K562 (cell line): ENCODE measurements at regions not wholly inside any gene's neighbourhood (a gene's known extent, or its start where the extent isn't known, plus 50 kb on each side); places are given as distances from the start of the nearest gene placed in this dataset.

Source experiments
- CHCHD3 ChIP-seq: fragments of 250-450 bp; sonication (Bioruptor Pico); IDR thresholded peaks from 2 replicates; pipeline ENCODE4 v2.1.2; 2022; ENCODE audit warnings: mild to moderate bottlenecking
- E2F5 ChIP-seq: sonication (generic); formaldehyde crosslinking; IDR thresholded peaks from 2 replicates; pipeline ENCODE4 v1.8.0; 2022; ENCODE audit warnings: mild to moderate bottlenecking, missing genetic modification reagents
- SNAPC5 ChIP-seq: fragments of 250-450 bp; sonication (Bioruptor Pico); IDR thresholded peaks from 2 replicates; pipeline ENCODE4 v1.8.0; 2021; ENCODE audit warnings: moderate library complexity, mild to moderate bottlenecking, inconsistent platforms
- TSHZ1 ChIP-seq: fragments of 250-450 bp; sonication (Bioruptor Pico); IDR thresholded peaks from 2 replicates; pipeline ENCODE4 v1.4.0; 2020; ENCODE audit warnings: mild to moderate bottlenecking, moderate library complexity
- ZBTB7A ChIP-seq: IDR thresholded peaks from 2 replicates; pipeline ENCODE4 v1.6.1; 2011; ENCODE audit warnings: low read depth, mild to moderate bottlenecking, low read length, moderate library complexity, borderline replicate concordance; ENCODE audit not compliant: control insufficient read depth
- ZNF197 ChIP-seq: fragments of 200-800 bp; sonication (Bioruptor generic); IDR thresholded peaks from 2 replicates; pipeline ENCODE4 v1.6.1; 2016; ENCODE audit warnings: low read depth, missing genetic modification characterization, missing compliant biosample characterization
- TF ChIP-seq, protein P1 (sequence below), 2 experiments: fragments of 450-650 bp in 1 of 2; sonication (generic) in 1 of 2; formaldehyde crosslinking in 1 of 2; IDR thresholded peaks; 2 replicates each; pipeline versions ENCODE4 v1.7.1 to v1.9.0; 2016 to 2022; ENCODE audit warnings: inconsistent platforms in 1 of 2, mild to moderate bottlenecking in 1 of 2, missing genetic modification reagents in 1 of 2

DNA sequence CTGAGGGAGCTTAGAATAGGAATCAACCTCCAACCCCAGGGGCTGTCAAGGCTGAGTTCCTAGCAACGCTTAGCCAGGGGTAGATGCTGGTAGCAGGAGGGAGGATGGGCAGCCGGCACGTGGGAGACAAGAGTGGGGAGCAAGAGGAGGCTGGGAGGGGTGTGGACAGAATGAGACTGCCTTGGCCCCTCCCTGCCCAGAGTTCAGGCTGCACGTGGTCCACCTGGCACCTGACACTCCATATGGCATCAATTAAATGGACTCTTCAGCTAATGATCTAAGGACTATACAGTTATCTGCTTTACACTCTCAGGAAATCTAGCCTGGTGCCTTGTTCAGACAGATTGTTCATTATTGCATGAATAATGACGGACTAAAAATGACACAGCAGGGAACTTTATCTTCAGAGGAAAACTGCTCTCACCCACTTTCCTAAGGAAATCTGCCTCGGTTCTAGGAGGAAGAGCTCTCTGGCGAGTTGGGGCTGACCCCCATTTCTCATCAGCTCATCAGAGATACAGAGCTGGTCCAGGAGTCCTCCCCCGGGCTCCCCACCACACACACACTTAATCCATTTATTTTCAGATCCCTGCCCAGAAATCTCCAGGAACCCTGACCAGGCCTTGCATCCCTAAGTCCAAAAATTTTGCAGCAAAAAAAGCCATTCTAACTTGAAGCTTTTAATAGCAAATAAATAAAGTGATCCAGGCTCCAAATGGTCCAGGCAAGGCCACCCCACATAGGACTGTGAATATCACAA, 102.1 kb upstream of the CDC42EP3 start (continued):
- no peak for TF ChIP-seq ZNF197 (CRISPR knock-in tag)
- TF ChIP-seq E2F5 (CRISPR knock-in tag), result no peak
- TF ChIP-seq ZBTB7A, result no peak
- TF ChIP-seq CHCHD3 (CRISPR knock-in tag), result no peak
- TF ChIP-seq, protein P1, sequence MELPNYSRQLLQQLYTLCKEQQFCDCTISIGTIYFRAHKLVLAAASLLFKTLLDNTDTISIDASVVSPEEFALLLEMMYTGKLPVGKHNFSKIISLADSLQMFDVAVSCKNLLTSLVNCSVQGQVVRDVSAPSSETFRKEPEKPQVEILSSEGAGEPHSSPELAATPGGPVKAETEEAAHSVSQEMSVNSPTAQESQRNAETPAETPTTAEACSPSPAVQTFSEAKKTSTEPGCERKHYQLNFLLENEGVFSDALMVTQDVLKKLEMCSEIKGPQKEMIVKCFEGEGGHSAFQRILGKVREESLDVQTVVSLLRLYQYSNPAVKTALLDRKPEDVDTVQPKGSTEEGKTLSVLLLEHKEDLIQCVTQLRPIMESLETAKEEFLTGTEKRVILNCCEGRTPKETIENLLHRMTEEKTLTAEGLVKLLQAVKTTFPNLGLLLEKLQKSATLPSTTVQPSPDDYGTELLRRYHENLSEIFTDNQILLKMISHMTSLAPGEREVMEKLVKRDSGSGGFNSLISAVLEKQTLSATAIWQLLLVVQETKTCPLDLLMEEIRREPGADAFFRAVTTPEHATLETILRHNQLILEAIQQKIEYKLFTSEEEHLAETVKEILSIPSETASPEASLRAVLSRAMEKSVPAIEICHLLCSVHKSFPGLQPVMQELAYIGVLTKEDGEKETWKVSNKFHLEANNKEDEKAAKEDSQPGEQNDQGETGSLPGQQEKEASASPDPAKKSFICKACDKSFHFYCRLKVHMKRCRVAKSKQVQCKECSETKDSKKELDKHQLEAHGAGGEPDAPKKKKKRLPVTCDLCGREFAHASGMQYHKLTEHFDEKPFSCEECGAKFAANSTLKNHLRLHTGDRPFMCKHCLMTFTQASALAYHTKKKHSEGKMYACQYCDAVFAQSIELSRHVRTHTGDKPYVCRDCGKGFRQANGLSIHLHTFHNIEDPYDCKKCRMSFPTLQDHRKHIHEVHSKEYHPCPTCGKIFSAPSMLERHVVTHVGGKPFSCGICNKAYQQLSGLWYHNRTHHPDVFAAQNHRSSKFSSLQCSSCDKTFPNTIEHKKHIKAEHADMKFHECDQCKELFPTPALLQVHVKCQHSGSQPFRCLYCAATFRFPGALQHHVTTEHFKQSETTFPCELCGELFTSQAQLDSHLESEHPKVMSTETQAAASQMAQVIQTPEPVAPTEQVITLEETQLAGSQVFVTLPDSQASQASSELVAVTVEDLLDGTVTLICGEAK (IDR thresholded peaks at IDR 0.05), result no peak
- TF ChIP-seq, protein P1 (CRISPR knock-in tag; IDR thresholded peaks at IDR 0.05), result no peak
- TF ChIP-seq SNAPC5 (CRISPR knock-in tag), result no peak
- TF ChIP-seq TSHZ1 (CRISPR knock-in tag), result no peak
